GM21381 (cell line): ENCODE measurements at regions not wholly inside any gene's neighbourhood (a gene's known extent, or its start where the extent isn't known, plus 50 kb on each side); places are given as distances from the start of the nearest gene placed in this dataset.

Experiments
- ATAC-seq: cut with Tn5 transposase; IDR thresholded peaks from one replicate; pipeline ENCODE4 v1.9.1; 2021; ENCODE audit warnings: mild to moderate bottlenecking, moderate library complexity; ENCODE audit not compliant: unreplicated experiment

DNA sequence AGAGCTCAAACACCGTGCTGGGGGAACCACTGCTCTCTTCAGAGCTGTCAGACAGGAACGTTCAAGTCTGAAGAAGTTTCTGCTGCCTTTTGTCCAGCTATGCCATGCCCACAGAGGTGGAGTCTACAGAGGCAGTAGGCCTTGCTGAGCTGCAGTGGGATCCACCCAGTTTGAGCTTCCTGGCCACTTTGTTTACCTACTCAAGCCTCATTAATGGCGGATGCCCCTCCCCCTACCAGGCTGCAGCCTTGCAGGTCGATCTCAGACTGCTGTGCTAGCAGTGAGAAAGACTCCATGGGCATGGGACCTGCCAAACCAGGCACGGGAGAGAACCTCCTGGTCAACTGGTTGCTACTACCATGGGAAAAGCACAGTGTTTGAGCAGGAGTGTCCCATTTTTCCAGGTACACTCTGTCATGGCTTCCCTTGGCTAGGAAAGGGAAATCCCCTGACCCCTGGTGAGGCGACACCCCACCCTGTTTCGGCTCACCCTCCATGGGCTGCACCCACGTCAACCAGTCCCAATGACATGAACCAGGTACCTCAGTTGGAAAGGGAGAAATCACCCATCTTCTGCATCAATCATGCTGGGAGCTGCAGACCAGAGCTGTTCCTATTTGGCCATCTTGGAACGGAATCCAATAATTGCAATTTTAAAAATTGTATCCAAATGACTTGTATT is 246.9 kb upstream of the ADAMTS16 start:
- ATAC-seq: no peak

DNA sequence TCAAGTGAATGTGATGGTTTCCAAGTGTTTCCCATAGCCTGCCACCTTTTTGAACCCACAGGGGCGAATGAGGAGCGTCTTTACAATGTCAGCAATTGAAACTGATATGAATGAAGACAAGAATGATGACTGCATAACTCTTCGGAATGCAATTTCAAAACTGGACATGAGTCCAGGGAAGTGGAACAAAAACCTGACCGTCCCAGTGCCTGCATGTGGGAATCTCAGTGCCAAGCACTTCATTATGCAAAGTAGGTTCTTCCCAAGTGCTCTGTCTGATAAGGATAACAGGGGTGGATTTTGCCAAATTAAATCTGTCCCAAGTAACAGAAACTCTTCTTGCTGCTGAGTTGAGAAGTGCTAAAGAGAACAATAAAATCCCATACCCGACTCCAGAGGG is 243.8 kb upstream of the ADAMTS16 start:
- ATAC-seq: no peak

DNA sequence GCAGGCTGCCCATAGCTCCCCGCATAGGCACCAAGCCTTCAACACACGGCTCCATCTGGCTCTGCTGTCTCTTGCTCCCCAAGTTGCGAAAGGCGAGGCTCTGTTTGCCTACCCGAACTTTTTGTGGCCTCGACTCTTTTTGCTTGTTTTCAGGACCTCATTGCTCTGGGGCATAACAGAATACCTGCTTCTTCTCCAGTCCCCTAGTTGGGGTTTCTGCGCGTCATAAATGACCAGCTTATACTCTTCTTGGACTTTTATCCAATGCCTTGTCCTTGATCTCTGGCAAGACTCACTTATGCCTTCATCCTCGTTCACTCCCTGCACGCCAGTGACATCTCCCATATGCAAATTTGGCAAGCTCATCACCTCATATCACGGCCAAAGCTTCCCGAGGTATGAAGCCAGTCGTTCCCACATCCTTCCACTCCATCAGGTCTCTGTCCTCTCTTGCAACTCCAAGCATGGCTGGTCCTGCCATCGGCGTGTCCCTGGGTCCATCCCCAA is 238.8 kb upstream of the ADAMTS16 start:
- no peak for ATAC-seq

DNA sequence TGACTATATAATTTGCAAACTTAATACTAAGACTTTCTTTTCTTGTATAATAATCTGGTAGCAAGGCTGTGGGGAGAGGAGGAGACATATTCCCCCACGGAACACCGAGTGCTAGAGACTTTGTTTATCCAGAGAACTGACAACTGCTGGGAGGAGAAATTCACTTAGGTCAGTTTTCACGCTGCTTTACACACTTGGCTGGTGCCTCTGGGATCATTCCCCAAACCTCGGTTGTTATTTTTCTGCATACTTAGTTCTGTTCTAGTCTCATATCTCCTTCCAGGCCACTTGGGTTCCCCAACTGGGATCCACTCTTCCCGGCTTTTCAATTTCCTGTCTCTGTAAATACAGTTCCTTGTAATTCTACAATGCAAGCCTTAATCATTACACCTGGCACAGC is 238.2 kb upstream of the ADAMTS16 start:
- ATAC-seq: no peak

DNA sequence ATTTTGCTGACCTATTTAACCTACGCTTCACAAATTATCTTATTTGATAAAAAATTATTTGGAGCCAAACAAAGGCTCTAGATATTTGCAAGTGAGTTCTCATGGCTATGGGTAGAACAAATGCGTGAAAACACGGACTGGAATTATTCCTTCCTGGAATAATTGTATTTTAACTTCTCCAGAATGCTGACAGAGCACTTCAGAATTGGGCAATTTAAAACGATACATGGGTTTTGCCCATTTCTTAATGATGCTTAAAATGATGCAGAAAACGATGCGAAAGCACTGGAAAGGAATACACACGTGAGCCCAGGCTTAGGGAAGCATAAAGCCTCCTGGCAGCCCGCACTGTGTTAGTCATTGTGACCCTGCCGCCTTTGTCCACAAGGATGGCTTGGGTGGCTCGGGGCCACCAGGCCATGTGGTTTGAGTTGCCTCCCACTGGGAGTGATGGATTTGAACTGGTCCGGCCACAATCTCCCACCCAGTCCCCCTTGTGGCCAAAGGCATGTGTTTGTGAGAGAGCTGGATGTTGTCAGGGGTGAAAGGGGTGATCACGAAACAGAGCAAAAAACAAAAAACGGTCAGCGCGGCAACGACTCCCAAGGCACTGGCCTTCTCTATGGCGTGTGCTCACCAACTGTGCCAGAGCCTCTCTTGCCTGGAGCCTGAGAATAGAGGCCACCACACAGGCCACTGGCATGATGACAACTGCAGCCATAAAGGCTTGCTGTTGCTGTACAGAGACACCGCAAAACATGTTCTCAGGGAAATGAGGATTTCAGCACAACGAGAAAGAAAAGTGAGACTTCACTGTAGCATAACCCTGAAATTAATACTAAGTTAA is 234.2 kb upstream of the ADAMTS16 start:
- no peak for ATAC-seq

DNA sequence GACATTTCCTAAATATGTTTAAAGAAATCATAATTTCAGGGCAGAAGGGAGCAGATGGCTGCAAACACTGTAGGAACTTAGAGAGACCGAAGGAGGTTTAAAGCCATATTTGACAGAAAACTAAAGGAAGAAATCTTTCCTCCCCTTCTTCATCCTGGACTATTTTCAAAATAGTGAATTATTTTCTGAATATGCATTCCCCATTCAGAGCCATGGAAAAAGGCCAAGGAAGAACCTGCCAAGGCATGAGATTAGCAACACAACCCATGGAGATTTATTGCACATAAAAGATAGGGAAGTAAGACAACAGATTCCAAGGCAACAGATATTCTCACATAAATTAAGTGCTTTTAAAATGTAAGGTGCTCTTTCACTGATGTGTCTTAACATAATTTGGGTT is 233.3 kb upstream of the ADAMTS16 start:
- no peak for ATAC-seq

DNA sequence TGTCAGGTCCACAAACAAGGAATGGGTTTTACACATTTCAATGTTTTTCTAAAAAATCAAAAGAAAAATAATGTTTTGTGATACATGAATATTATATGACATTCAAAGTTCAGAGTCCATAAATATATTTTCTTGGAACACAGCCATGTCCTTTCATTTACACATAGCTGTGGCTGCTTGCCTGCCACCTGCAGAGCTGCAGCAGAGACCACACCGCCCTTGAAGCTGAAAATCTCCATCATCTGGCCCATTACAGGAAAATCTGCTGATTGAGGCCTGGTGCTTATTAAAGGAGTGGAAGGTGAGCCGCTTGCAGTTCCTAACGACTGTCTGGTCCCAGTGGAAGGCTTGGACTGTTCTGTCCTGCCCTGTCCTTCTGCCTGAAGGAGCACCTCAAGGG is 232.6 kb upstream of the ADAMTS16 start:
- ATAC-seq: no peak

DNA sequence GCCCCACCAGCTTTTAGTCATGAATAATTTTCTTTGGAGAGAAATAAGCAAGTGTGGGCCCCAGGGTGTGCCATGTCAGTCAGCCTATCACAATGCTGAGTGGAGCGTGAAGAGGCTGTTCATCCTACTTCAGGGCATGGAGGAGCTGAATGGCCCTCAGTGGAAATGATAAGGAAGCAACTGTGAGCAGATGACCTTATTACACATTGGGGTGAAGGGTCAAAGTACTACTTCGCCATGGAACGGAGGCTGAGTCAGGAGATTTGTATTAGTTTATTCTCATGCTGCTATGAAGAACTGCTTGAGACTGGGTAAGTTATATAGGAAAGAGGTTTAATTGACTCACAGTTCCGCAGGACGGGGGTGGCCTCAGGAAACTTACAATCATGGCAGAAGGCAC is 231.0 kb upstream of the ADAMTS16 start:
- ATAC-seq: no peak

DNA sequence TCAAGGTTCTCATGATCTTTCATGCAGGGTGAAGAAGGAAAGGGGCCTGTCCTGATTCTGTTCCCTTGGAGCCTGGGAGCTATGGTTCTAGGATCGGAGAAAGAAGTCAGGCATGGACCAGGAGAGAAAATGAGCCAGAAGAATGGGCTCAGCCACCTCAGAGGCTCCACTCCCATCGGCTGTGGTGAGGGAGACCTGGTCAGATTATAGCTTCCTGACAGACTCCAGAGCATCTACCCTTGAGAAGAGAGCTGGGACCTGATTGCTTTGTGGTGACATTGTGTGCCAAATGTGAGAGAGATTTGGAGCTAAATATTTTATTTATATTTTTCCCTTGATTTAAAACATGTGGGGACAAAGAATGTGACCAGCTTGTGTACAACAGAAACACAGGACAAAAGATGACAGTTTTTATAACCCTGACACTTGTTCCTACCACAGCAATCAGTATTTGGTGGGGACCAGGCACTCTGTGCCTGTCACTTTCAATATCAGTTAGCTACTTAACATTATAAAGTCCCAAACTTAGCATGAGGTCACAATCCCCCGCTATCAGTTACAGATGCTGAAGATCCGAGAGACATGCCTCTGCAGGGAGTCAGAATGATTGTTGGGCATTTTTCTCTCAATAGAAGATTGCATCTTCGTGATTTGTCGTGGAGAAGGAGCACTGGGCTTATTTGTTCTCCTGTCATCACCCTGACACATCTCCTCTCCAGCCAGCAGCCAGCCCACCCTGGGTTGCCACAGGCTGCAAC is 228.3 kb upstream of the ADAMTS16 start:
- no peak for ATAC-seq

DNA sequence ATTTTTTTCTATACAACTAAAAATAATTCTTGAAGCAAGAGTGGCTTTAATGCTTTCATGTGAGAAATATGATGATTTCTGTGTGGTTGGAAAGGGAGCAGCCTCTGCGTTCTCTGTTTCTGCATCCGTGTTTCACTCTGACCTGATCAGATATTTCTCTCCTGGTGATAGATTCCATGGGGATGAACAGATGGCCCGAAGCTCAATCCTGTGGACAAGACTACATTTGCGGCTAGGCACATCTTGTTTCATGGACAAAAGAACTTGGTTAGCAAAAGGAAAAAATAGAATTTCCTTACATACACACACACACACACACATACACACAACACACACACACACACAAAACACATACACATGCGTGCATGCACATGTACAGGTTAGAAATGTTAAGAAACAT is 218.2 kb upstream of the ADAMTS16 start:
- no peak for ATAC-seq

DNA sequence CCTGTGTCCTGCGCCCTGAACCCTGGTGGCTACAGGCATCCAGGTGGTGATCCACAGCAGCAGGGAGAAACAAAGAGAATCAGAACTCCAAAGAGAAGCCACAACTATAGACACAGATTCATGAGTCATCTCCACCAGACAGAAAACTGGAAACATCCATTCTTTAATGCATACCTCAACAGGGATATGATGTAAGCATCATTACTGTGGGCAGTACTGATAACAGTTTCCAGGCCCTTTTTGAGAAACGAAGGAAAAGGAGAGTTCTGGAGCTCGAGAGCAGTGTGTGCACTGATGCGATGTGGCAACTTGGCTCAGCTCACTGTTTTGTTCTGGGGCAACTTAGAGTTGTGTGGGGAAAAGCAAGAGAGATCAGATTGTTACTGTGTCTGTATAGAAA is 215.6 kb upstream of the ADAMTS16 start:
- no peak for ATAC-seq

DNA sequence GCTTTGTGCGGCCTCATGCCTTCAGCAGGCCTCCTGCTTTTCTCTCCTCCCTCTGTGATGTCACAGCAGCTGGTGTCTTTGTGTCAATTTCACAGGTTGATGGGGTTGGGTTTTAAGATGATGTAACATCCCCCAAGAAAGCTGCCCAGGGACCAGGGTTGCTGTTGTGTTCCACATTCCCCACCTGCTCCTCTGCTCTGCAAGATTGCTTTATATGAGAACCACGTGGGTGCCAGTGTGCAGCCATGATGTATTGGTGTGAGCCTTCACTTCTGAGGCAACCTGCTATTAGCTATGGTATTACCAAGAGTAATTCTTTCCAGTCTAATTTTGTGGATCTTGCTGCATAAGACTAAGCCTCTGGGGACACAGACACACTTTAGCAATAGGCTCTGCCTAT is 213.0 kb upstream of the ADAMTS16 start:
- no peak for ATAC-seq

DNA sequence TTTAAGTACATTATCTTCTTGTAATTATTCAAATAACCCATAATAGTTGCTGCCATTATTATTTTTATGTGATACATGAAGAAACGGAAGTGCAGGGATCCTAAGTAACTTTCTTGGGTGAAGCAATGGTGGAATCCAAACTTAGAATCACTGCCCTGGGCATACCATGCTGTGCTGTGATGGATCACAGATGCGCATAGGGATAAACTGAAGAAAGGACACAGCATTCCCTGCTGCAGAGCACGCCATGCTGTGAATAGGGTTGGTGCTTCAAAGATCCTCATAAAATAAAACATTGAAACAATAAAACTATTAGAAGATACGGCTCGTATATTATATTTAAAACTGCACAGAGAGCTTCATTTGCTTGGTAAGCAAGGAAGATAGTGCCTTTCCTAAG is 211.7 kb upstream of the ADAMTS16 start:
- ATAC-seq: no peak

DNA sequence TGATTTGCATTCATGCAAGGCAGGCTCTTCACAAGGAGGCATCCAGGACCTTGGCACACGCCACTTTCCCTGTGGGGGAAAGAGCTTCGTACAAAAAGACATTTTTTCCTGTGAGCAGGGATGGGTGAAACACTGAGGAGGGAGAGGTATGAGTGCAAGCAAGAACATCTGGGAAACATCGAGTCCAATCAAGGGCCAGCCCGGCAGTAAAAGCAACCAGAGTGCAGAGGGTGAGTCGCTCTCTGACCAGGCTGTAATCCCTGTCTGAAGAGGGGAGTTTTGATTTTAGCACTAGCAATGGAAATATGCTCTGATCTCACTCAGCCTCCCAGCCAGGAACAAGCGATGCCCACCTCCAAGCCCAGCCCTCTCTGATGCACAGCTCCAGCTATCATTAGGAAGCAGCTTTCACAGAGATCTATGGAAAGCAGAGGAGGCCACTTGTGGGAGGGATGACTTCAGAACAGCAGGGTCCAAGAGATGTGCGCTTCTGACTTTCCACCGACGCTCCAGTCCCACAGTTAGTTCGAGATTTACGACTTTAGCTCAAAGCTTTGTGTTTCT is 211.0 kb upstream of the ADAMTS16 start:
- ATAC-seq: no peak

DNA sequence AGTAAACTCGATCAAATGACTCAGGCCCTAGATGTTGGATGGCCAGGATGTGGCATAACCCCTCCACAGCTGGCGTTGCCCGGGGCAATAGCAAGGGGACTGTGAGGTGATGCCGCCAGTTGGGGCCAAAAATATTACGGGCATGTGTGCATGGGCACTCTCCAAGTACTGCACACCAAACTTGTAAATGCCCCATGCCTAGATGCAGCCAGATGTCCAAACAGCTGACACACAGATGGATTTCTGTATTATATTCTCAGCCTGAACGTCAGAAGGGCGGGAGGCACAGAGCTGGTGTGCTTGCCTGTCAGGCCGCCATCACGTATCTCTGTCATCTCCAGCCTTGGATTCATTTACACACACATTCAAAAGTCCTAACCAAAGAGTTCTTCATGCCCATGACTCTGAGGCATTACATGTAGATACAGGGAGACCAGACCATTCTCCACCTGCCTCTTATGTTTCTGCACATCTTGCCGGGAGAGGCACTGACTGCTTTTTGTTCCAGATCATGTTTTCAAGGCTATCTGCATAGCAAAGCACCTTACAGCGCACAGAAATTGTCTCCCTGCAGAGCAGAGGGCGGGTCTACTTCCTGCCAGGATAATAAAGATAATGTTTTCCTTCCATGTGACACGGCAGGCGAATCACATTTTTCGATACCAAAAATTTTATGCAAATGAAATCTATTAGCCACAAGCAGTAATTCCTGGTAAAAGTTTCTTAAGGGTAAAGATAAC is 200.9 kb upstream of the ADAMTS16 start:
- ATAC-seq: no peak

DNA sequence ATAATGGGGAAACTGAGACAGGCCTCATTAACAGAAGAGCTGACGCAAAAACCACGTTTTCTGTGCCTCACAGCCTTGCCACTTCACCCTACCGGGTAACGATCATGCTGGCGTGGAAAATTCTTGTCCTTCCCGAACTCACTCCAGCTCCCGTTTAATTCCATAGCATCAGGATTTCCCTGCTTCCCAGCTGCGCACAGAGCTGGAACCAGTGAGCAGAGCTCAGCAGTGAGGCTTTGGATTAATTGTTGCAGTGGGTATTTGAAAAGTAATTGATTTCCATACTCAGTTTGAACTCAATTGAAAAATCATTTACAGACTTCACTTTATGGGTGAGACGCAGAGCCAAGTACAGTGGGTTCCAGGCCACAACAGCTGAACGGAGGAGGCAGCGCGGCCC is 199.0 kb upstream of the ADAMTS16 start:
- ATAC-seq: no peak

DNA sequence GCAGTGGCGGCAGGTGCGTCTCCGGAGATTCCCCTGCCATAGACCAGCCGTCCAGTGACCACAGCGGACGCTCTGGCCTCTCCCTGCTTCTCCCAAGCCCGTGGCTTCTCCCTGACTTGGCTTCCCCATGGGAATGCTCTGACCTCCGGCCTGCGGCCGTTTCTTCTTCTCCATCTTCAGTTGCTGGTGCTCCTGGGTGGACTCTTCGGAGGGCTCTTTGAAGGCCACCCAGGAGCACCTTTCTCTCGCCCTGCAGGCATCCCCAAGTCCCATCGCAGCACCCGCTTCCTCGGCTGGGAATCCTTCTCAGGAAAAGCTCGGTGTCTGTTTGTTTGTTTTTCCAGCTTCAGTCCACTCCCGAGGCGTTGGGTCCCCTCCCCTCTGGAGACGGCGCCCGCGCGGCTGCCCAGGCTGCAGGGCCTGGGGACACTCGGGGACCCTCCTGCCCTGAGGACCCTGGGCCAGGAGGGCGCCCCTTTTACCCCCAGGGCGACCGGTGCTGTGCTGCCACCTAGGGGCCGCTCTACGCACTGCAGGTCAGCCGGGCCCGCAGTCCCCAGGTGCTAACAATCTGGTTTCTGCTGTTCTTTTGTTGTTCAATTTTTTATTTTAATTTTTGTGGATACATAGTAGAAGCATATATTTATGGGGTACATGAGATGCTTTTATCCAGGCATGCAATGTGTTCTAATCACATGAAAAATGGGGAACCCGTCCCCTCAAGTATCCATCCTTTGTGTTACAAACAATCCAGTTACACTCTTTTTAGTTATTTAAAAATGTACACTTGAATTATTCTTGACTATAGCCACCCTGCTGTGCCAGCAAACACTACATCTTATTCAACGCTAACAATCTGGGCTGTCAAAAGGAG is 197.9 kb upstream of the ADAMTS16 start:
- no peak for ATAC-seq

DNA sequence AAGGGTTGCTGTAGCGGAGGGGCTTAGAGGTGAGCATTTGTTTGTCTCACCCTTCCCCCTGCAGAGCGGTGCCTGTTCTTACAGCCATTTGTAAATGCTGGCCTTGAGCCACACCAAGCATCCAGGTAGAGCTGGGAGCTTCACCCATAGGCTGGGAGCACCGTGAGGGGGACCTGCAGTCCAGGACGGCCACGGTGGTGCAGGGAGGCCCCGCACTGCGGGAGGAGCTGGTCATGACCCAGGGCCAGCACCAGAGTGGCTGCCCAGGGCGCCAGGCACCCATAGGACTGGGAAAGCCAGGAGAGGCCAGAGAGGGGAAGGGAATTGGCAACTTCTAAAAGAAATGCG is 197.3 kb upstream of the ADAMTS16 start:
- ATAC-seq: no peak

DNA sequence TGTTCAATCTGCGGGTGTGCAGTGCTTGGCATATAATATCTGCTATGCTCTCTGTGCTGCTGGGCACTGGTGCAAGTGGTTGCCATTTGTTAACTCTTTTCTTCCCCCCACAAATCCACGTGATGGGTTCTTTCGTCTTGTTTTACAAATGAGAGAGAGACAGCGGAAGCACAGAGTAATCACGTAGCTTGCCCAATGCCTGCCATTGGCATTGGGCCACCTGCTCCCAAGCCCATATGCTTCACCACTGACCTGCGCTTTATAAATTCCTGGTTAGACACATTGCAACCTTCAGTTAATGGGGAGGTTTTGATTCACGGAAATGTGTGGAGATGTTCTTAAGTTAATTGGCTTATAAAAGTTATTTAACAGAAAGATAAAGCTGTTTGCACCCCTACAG is 194.8 kb upstream of the ADAMTS16 start:
- no peak for ATAC-seq

DNA sequence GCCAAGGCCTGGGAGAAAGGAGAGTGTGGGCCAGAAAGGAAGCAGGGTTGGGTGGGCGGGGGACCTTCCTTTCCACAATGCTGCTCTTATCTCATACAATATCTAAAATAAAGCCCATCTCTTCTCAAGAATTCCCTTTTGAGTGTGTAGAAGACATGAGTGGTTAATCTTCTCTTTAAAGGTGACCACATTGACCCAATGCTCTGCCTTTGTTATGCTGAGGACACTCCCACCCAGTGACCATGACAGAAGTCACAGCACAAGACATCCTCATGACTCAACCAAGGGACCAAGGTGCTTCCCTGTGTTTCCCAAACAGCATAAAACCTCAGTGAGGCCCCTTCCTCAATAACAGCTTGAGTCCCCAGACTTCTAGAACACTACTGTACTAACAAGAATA is 193.0 kb upstream of the ADAMTS16 start:
- ATAC-seq: no peak
